Neural crest cell (in vitro differentiated cells): ENCODE measurements at regions not wholly inside any gene's neighbourhood (a gene's known extent, or its start where the extent isn't known, plus 50 kb on each side); places are given as distances from the start of the nearest gene placed in this dataset.

Source experiments
- DNase-seq: peaks from one replicate; pipeline ENCODE4 v3.0.0; 2021; ENCODE audit warnings: low read depth, mixed read lengths, low spot score
- H3K27ac Mint-ChIP-seq: one replicate; pipeline ENCODE4 v1.8.0; 2021; ENCODE audit warnings: mild to moderate bottlenecking, mixed read lengths; ENCODE audit not compliant: unreplicated experiment
- H3K27me3 Mint-ChIP-seq: 2 replicates; pipeline ENCODE4 v1.8.0; 2021; ENCODE audit warnings: low read depth, mild to moderate bottlenecking, mixed read lengths
- H3K36me3 Mint-ChIP-seq: 2 replicates; pipeline ENCODE4 v1.8.0; 2021; ENCODE audit warnings: low read depth, mild to moderate bottlenecking, mixed read lengths
- H3K4me1 Mint-ChIP-seq: 2 replicates; pipeline ENCODE4 v1.8.0; 2021; ENCODE audit warnings: mixed read lengths
- H3K4me3 Mint-ChIP-seq: one replicate; pipeline ENCODE4 v1.8.0; 2021; ENCODE audit warnings: mild to moderate bottlenecking, mixed read lengths
- H3K9me3 Mint-ChIP-seq: 2 replicates; pipeline ENCODE4 v1.8.0; 2021; ENCODE audit warnings: mixed read lengths
- CTCF ChIP-seq: fragments of 200-600 bp; sonication (generic); conservative IDR thresholded peaks from 2 replicates; pipeline ENCODE4 v1.5.0; 2021; ENCODE audit warnings: antibody characterized with exemption, mild to moderate bottlenecking

DNA sequence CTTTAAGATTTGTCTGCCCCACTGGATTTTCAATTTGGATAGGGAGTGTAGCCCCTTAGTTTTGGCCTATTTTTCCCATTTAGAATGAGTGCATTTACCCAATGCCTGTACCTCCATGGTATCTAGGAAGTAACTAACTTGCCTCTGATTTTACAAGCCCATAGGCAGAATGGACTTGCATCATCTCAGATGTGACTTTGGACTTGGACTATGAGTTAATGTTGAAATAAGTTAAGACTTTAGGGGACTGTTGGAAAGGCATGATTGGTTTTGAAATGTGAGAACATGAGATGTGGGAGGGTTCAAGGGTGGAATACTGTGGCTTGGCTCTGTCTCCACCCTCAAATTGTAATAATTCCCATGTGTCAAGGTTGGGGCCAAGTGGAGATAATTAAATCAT, 2480.2 kb downstream of the PCDH7 start:
- Mint-ChIP-seq H3K9me3 (peaks cover 2% of the 10 kb centered on the region), H3K27me3 (no peaks in the 10 kb centered on the region), H3K36me3 (no peaks in the 10 kb centered on the region), H3K27ac (no peak overlapping the region), H3K4me3 (no peak overlapping the region), H3K4me1 (no peaks in the 10 kb centered on the region)
- no peak for DNase-seq
- TF ChIP-seq CTCF: no peak

DNA sequence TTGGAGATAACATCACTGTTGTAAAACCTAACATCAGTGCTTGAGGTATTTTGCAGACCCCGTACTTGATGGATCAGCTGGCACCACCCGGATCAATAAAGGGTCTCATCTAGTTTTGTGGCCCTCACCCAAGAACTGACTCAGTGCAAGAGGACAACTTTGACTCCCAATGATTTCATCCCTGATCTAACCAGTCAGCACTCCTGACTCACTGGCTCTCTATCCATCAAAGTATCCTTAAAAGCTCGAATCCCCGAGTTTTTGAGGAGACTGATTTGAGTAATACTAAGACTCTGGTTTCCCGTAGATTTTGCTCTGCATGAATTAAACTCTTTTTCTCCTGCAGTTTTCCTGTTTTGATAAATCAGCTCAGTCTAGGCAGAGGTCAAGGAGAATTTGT, 2498.1 kb downstream of the PCDH7 start:
- Mint-ChIP-seq H3K9me3 (peaks cover 2% of the 10 kb centered on the region), H3K4me1 (no peaks in the 10 kb centered on the region), H3K4me3 (no peak overlapping the region), H3K27ac (no peak overlapping the region), H3K36me3 (no peaks in the 10 kb centered on the region), H3K27me3 (no peaks in the 10 kb centered on the region)
- DNase-seq: no peak
- TF ChIP-seq CTCF: no peak

- Mint-ChIP-seq H3K9me3 (peaks cover 5% of the 10 kb centered on the region), H3K36me3 (peaks cover 3% of the 10 kb centered on the region), H3K27me3 (no peaks in the 10 kb centered on the region), H3K27ac (no peak overlapping the region), H3K4me1 (no peaks in the 10 kb centered on the region), H3K4me3 (no peak overlapping the region)
- TF ChIP-seq CTCF: no peak
- DNase-seq: no peak
Observed at GRCh38 chr4:33226133-33226532, 2506.0 kb downstream of the PCDH7 start.

- Mint-ChIP-seq H3K4me1 (no peaks in the 10 kb centered on the region), H3K4me3 (no peak overlapping the region), H3K27ac (no peak overlapping the region), H3K9me3 (peaks cover 4% of the 10 kb centered on the region), H3K36me3 (peaks cover 3% of the 10 kb centered on the region), H3K27me3 (no peaks in the 10 kb centered on the region)
- DNase-seq: no peak
- TF ChIP-seq CTCF: no peak
Observed at GRCh38 chr4:33226783-33227182, 2506.6 kb downstream of the PCDH7 start.

DNA sequence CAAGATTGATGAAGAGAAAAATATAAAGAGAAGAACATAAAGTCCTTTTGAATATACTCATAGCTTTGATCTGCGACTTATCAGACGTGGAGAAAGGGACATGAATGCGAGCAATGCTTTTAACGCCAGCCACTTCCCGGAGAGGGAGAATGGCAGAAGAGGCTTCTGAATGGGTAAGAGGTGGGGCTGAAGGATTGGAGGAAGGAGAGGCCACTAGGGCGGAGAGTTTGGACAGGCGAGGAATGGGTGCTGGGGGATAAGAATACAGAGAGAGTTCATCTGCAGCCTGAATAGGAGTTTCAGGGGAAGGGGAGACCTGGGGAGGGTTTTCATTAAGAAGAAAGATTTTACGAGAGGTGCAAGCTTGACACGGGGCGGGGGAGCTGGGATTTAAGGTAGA, 2534.9 kb downstream of the PCDH7 start:
- Mint-ChIP-seq H3K27me3 (no peaks in the 10 kb centered on the region), H3K4me3 (no peak overlapping the region), H3K27ac (no peak overlapping the region), H3K9me3 (peaks cover 5% of the 10 kb centered on the region), H3K36me3 (no peaks in the 10 kb centered on the region), H3K4me1 (peaks cover 4% of the 10 kb centered on the region)
- no peak for DNase-seq
- no peak for TF ChIP-seq CTCF

GRCh38 chr4:33255507-33255906, 2535.3 kb downstream of the PCDH7 start:
- Mint-ChIP-seq H3K4me3 (no peak overlapping the region), H3K9me3 (peaks cover 5% of the 10 kb centered on the region), H3K4me1 (peaks cover 4% of the 10 kb centered on the region)

More at GRCh38 chr4:33255507-33255906, 2535.3 kb downstream of the PCDH7 start:
- no peaks in the 10 kb centered on the region for H3K36me3 Mint-ChIP-seq
- no peaks in the 10 kb centered on the region for H3K27me3 Mint-ChIP-seq
- no peak for TF ChIP-seq CTCF
- no peak overlapping the region for H3K27ac Mint-ChIP-seq
- DNase-seq: no peak
